ENCODE measurements at regions not wholly inside any gene's neighbourhood (a gene's known extent, or its start where the extent isn't known, plus 50 kb on each side); places are given as distances from the start of the nearest gene placed in this dataset.

GRCh38 chr10:43945094-43945730 lies 296.5 kb upstream of the ZNF32 start:
- DNase-seq, result peak; percentile 28
- intact Hi-C loops (cut with DNase I; ENCODE audit: low total_unique reads), result no loop called here
- peaks cover 0 to 25% (median 4%) of the 10 kb centered on the region in 6 donors for H3K4me1 ChIP-seq
- TF ChIP-seq POLR2AphosphoS5 (IDR thresholded peaks at IDR 0.05) (no peak), POLR2A (IDR thresholded peaks at IDR 0.05) (no peak), CTCF (IDR thresholded peaks at IDR 0.05 in 8 of 11, conservative IDR thresholded peaks at IDR 0.05 in 3 of 11) (no peak)
- H3K9me3 ChIP-seq, result no peaks in the 10 kb centered on the region
- no peak overlapping the region for H3K27ac ChIP-seq
- 82 to 88% (median 85%) methylated on average over 8 of the region's 8 CpGs for WGBS, 5 donors
- H3K4me3 ChIP-seq, result no peak overlapping the region
- H3K36me3 ChIP-seq, result no peaks in the 10 kb centered on the region
- peaks cover 0 to 15% (median 0%) of the 10 kb centered on the region in 7 donors for H3K27me3 ChIP-seq (replicated peaks in 1 of 7)

- H3K9me3 ChIP-seq, result no peaks in the 10 kb centered on the region
- peaks cover 0 to 31% (median 4%) of the 10 kb centered on the region in 6 donors for H3K4me1 ChIP-seq
- peaks cover 0 to 15% (median 0%) of the 10 kb centered on the region in 7 donors for H3K27me3 ChIP-seq (replicated peaks in 1 of 7)
- no peak overlapping the region for H3K27ac ChIP-seq
- no peak for TF ChIP-seq POLR2AphosphoS5 (IDR thresholded peaks at IDR 0.05)
- no peak for TF ChIP-seq POLR2A (IDR thresholded peaks at IDR 0.05)
- TF ChIP-seq CTCF (IDR thresholded peaks at IDR 0.05 in 8 of 11, conservative IDR thresholded peaks at IDR 0.05 in 3 of 11), result no peak
- 30 to 53% (median 43%) methylated on average over 5 of the region's 5 CpGs for WGBS, 5 donors
- no peak overlapping the region for H3K4me3 ChIP-seq
- intact Hi-C loops (cut with DNase I; ENCODE audit: low total_unique reads), result no loop called here
- H3K36me3 ChIP-seq, result no peaks in the 10 kb centered on the region
- DNase-seq, result peak; percentile 18
Measured at GRCh38 chr10:43944381-43945093, 295.9 kb upstream of the ZNF32 start.

DNA sequence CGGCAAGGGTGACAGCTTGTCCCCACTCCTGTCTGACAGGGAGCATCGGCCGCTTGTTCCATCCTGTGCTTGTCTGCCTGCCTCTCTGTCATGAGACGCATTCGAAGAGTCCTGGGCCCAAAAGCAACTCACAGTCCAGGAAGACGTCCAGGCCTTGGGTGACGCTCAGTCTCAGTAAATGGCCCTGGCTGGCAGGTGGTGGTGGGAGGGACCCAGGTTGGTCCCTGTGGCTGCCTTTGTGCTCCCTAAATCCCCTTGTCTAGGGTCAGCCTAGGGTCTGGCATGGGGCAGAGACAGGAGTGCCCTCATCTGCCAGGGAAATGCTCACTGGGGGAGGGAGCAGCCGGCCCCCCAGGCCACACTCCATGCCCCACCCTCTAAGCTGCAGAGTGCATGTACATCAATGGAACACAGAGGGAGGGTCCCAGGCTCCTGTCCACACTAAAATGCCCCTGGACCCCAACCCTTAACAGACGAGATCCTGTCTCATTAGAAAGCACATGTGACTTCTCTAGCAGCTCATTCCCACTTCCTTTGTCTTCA lies 295.2 kb upstream of the ZNF32 start:
- peak; percentile 59 for DNase-seq
- intact Hi-C loops (cut with DNase I; ENCODE audit: low total_unique reads), result no loop called here
- 57 to 79% (median 65%) methylated on average over 8 to 9 of the region's 9 CpGs for WGBS, 5 donors
- Histone ChIP-seq H3K4me1 (peaks cover 0 to 31% (median 4%) of the 10 kb centered on the region in 6 donors), H3K36me3 (no peaks in the 10 kb centered on the region), H3K9me3 (no peaks in the 10 kb centered on the region), H3K27me3 (replicated peaks in 1 of 7) (peaks cover 0 to 15% (median 0%) of the 10 kb centered on the region in 7 donors), H3K4me3 (no peak overlapping the region), H3K27ac (no peak overlapping the region)
- TF ChIP-seq POLR2A (IDR thresholded peaks at IDR 0.05) (no peak), CTCF (IDR thresholded peaks at IDR 0.05 in 8 of 11, conservative IDR thresholded peaks at IDR 0.05 in 3 of 11) (no peak), POLR2AphosphoS5 (IDR thresholded peaks at IDR 0.05) (no peak)
